Stimulated activated naive CD8-positive, alpha-beta T cell treated with anti-CD3 and anti-CD28 coated beads, Interleukin-15, amount 100 ng/mL, for 72 hours (primary cell): ENCODE measurements at regions not wholly inside any gene's neighbourhood (a gene's known extent, or its start where the extent isn't known, plus 50 kb on each side); places are given as distances from the start of the nearest gene placed in this dataset.

Experiments used
- ATAC-seq: fragments of 150-1000 bp; cut with Tn5 transposase; 2 replicates; pipeline ENCODE4 v1.10.0; 2021; ENCODE audit warnings: mild to moderate bottlenecking, moderate library complexity
- DNase-seq, 2 donors: peaks; one replicate each; pipeline ENCODE4 v3.0.0; 2021 to 2022
- H3K27ac Mint-ChIP-seq, 2 donors: one replicate each; pipeline ENCODE4 v1.8.0; 2022; ENCODE audit warnings: mild to moderate bottlenecking in 2 of 2, mixed read lengths in 2 of 2, moderate library complexity in 2 of 2
- H3K27me3 Mint-ChIP-seq: one replicate; pipeline ENCODE4 v1.8.0; 2022; ENCODE audit warnings: mixed read lengths
- H3K4me1 Mint-ChIP-seq: one replicate; pipeline ENCODE4 v1.8.0; 2022; ENCODE audit warnings: mild to moderate bottlenecking, mixed read lengths
- H3K4me3 Mint-ChIP-seq, 2 donors: one replicate each; pipeline ENCODE4 v1.8.0; 2022; ENCODE audit warnings: mild to moderate bottlenecking in 2 of 2, mixed read lengths in 2 of 2, moderate library complexity in 1 of 2
- H3K9me3 Mint-ChIP-seq, 2 donors: one replicate each; pipeline ENCODE4 v1.8.0; 2022; ENCODE audit warnings: mixed read lengths in 2 of 2

GRCh38 chr11:109818290-109818689 lies 274.9 kb upstream of the ZC3H12C start:
- Mint-ChIP-seq H3K27me3 (peaks cover 12% of the 10 kb centered on the region), H3K9me3 (no peaks in the 10 kb centered on the region), H3K4me1 (peaks cover 19% of the 10 kb centered on the region), H3K4me3 (peak overlapping the region; percentile 6 to 34), H3K27ac (no peak overlapping the region)
- peak; percentile 54 for ATAC-seq
- no peak for DNase-seq

GRCh38 chr11:109819410-109819809 lies 273.8 kb upstream of the ZC3H12C start:
- Mint-ChIP-seq H3K27ac (no peak overlapping the region), H3K9me3 (no peaks in the 10 kb centered on the region), H3K4me1 (peaks cover 19% of the 10 kb centered on the region), H3K27me3 (peaks cover 12% of the 10 kb centered on the region), H3K4me3 (no peak overlapping the region)
- DNase-seq, result no peak
- no peak for ATAC-seq

GRCh38 chr11:109821511-109821910 lies 271.7 kb upstream of the ZC3H12C start:
- DNase-seq, result no peak
- Mint-ChIP-seq H3K4me1 (peaks cover 19% of the 10 kb centered on the region), H3K27ac (no peak overlapping the region), H3K27me3 (peaks cover 12% of the 10 kb centered on the region), H3K4me3 (no peak overlapping the region), H3K9me3 (no peaks in the 10 kb centered on the region)
- ATAC-seq, result no peak

GRCh38 chr11:109822436-109823102 lies 270.6 kb upstream of the ZC3H12C start:
- peaks cover 12% of the 10 kb centered on the region for H3K27me3 Mint-ChIP-seq
- peaks cover 19% of the 10 kb centered on the region for H3K4me1 Mint-ChIP-seq
- no peak overlapping the region for H3K27ac Mint-ChIP-seq
- no peaks in the 10 kb centered on the region for H3K9me3 Mint-ChIP-seq
- no peak overlapping the region for H3K4me3 Mint-ChIP-seq
- DNase-seq (no peak), ATAC-seq (no peak)

- Mint-ChIP-seq H3K4me1 (no peaks in the 10 kb centered on the region), H3K27me3 (no peaks in the 10 kb centered on the region), H3K4me3 (no peak overlapping the region), H3K9me3 (peaks cover 3 to 6% of the 10 kb centered on the region in 2 donors), H3K27ac (no peak overlapping the region)
- DNase-seq, result no peak
- no peak for ATAC-seq
These were observed 264.8 kb upstream of the ZC3H12C start for GRCh38 chr11:109828387-109828786.

- ATAC-seq (no peak), DNase-seq (no peak)
- H3K4me1 Mint-ChIP-seq, result no peaks in the 10 kb centered on the region
- H3K27ac Mint-ChIP-seq, result no peak overlapping the region
- peaks cover 5 to 8% of the 10 kb centered on the region in 2 donors for H3K9me3 Mint-ChIP-seq
- peaks cover 12% of the 10 kb centered on the region for H3K27me3 Mint-ChIP-seq
- H3K4me3 Mint-ChIP-seq, result no peak overlapping the region
These were observed 255.2 kb upstream of the ZC3H12C start for GRCh38 chr11:109838026-109838425.

- Mint-ChIP-seq H3K4me1 (no peaks in the 10 kb centered on the region), H3K4me3 (no peak overlapping the region), H3K27ac (no peak overlapping the region), H3K27me3 (peaks cover 11% of the 10 kb centered on the region), H3K9me3 (peaks cover 5 to 8% of the 10 kb centered on the region in 2 donors)
- no peak for DNase-seq
- ATAC-seq, result no peak
These were observed 247.8 kb upstream of the ZC3H12C start for GRCh38 chr11:109845437-109845836.

GRCh38 chr11:109847621-109848020 lies 245.6 kb upstream of the ZC3H12C start:
- no peak for ATAC-seq
- H3K4me1 Mint-ChIP-seq, result no peaks in the 10 kb centered on the region
- H3K27ac Mint-ChIP-seq, result peak overlapping the region in 1 of 2 donors; percentile 44
- no peaks in the 10 kb centered on the region for H3K9me3 Mint-ChIP-seq
- DNase-seq, result no peak
- peaks cover 5% of the 10 kb centered on the region for H3K27me3 Mint-ChIP-seq
- no peak overlapping the region for H3K4me3 Mint-ChIP-seq

GRCh38 chr11:109849051-109849450 lies 244.1 kb upstream of the ZC3H12C start:
- ATAC-seq (no peak), DNase-seq (no peak)
- Mint-ChIP-seq H3K27me3 (peaks cover 5% of the 10 kb centered on the region), H3K27ac (no peak overlapping the region), H3K9me3 (no peaks in the 10 kb centered on the region), H3K4me3 (no peak overlapping the region), H3K4me1 (no peaks in the 10 kb centered on the region)

- no peaks in the 10 kb centered on the region for H3K4me1 Mint-ChIP-seq
- H3K27ac Mint-ChIP-seq, result no peak overlapping the region
- H3K9me3 Mint-ChIP-seq, result no peaks in the 10 kb centered on the region
- peaks cover 5% of the 10 kb centered on the region for H3K27me3 Mint-ChIP-seq
- H3K4me3 Mint-ChIP-seq, result no peak overlapping the region
- ATAC-seq, result no peak
- DNase-seq, result no peak
These were observed 243.2 kb upstream of the ZC3H12C start for GRCh38 chr11:109849946-109850345.

GRCh38 chr11:109851780-109852390 lies 241.3 kb upstream of the ZC3H12C start:
- no peak for DNase-seq
- Mint-ChIP-seq H3K9me3 (no peaks in the 10 kb centered on the region), H3K27me3 (peaks cover 5% of the 10 kb centered on the region), H3K4me3 (no peak overlapping the region), H3K4me1 (no peaks in the 10 kb centered on the region), H3K27ac (no peak overlapping the region)
- no peak for ATAC-seq

GRCh38 chr11:109853156-109853776 lies 239.9 kb upstream of the ZC3H12C start:
- peak in 1 of 2 donors; percentile 33 for DNase-seq
- Mint-ChIP-seq H3K4me3 (no peak overlapping the region), H3K27ac (peak overlapping the region in 1 of 2 donors; percentile 23), H3K27me3 (peaks cover 5% of the 10 kb centered on the region), H3K9me3 (no peaks in the 10 kb centered on the region), H3K4me1 (no peaks in the 10 kb centered on the region)
- peak; percentile 48 for ATAC-seq

GRCh38 chr11:109854731-109855130 lies 238.5 kb upstream of the ZC3H12C start:
- DNase-seq (no peak), ATAC-seq (no peak)
- no peaks in the 10 kb centered on the region for H3K9me3 Mint-ChIP-seq
- H3K4me1 Mint-ChIP-seq, result no peaks in the 10 kb centered on the region
- H3K27me3 Mint-ChIP-seq, result peaks cover 5% of the 10 kb centered on the region
- H3K27ac Mint-ChIP-seq, result no peak overlapping the region
- H3K4me3 Mint-ChIP-seq, result no peak overlapping the region

- no peak for DNase-seq
- H3K4me3 Mint-ChIP-seq, result no peak overlapping the region
- peaks cover 1% of the 10 kb centered on the region for H3K27me3 Mint-ChIP-seq
- no peaks in the 10 kb centered on the region for H3K4me1 Mint-ChIP-seq
- no peak for ATAC-seq
- no peaks in the 10 kb centered on the region for H3K9me3 Mint-ChIP-seq
- H3K27ac Mint-ChIP-seq, result no peak overlapping the region
These were observed 236.3 kb upstream of the ZC3H12C start for GRCh38 chr11:109856928-109857327.

- H3K4me1 Mint-ChIP-seq, result no peaks in the 10 kb centered on the region
- no peaks in the 10 kb centered on the region for H3K9me3 Mint-ChIP-seq
- no peak overlapping the region for H3K27ac Mint-ChIP-seq
- H3K4me3 Mint-ChIP-seq, result no peak overlapping the region
- no peaks in the 10 kb centered on the region for H3K27me3 Mint-ChIP-seq
- DNase-seq, result no peak
- no peak for ATAC-seq
These were observed 235.6 kb upstream of the ZC3H12C start for GRCh38 chr11:109857637-109858036.

- Mint-ChIP-seq H3K27ac (no peak overlapping the region), H3K27me3 (no peaks in the 10 kb centered on the region), H3K4me3 (no peak overlapping the region), H3K9me3 (no peaks in the 10 kb centered on the region), H3K4me1 (no peaks in the 10 kb centered on the region)
- DNase-seq, result no peak
- ATAC-seq, result no peak
These were observed 235.0 kb upstream of the ZC3H12C start for GRCh38 chr11:109858152-109858551.
